PC-9 (cell line): ENCODE measurements at regions not wholly inside any gene's neighbourhood (a gene's known extent, or its start where the extent isn't known, plus 50 kb on each side); places are given as distances from the start of the nearest gene placed in this dataset.

Experiments
- BruUV-seq: library from RNA; stranded (reverse); fragments of 400-500 nt; replicated peaks from 2 replicates; lab custom pipeline; 2021; lab: Mats Ljungman, UMichigan
- CTCF ChIA-PET: fragments of 300-600 bp; sonication (Branson Sonifier 250); formaldehyde crosslinking; loops from one replicate; lab custom pipeline; 2022; ENCODE audit warnings: antibody characterized with exemption; lab: Charles Lee
- POLR2A ChIA-PET: fragments of 300-600 bp; sonication (Branson Sonifier 250); formaldehyde crosslinking; loops from one replicate; lab custom pipeline; 2022; ENCODE audit warnings: antibody characterized with exemption; ENCODE audit not compliant: unreplicated experiment; lab: Charles Lee
- DNase-seq, 2 experiments: peaks; one replicate each; pipeline versions ENCODE4 v3.0.0 to v3.0.0-alpha.2; 2015 to 2022; ENCODE audit warnings: mixed read lengths in 1 of 2
- H2AFZ ChIP-seq: fragments of 200-600 bp; sonication (generic); 2 replicates; pipeline ENCODE4 v1.8.1; 2017; ENCODE audit warnings: antibody characterized with exemption
- H3F3A ChIP-seq: fragments of 200-600 bp; sonication (generic); 2 replicates; pipeline ENCODE4 v1.8.1; 2017; ENCODE audit warnings: antibody characterized with exemption, mild to moderate bottlenecking, low read depth; ENCODE audit not compliant: insufficient read depth
- H3K27ac ChIP-seq: fragments of 200-600 bp; sonication (generic); 2 replicates; pipeline ENCODE4 v1.6.1; 2016; ENCODE audit warnings: mixed run types
- H3K27me3 ChIP-seq: fragments of 200-600 bp; sonication (generic); 2 replicates; pipeline ENCODE4 v1.6.1; 2016; ENCODE audit warnings: low read depth, mixed run types; ENCODE audit not compliant: insufficient read depth
- H3K36me3 ChIP-seq: fragments of 200-600 bp; sonication (generic); 2 replicates; pipeline ENCODE4 v1.6.1; 2016; ENCODE audit warnings: low read depth, mixed run types
- H3K4me1 ChIP-seq: fragments of 200-600 bp; sonication (generic); replicated peaks from 2 replicates; pipeline ENCODE4 v1.6.1; 2016; ENCODE audit warnings: mixed run types; ENCODE audit not compliant: insufficient read depth
- H3K4me2 ChIP-seq: fragments of 200-600 bp; sonication (generic); 2 replicates; pipeline ENCODE4 v1.6.1; 2017; ENCODE audit warnings: mixed run types
- H3K4me3 ChIP-seq: fragments of 200-600 bp; sonication (generic); 2 replicates; pipeline ENCODE4 v1.6.1; 2016; ENCODE audit warnings: mixed run types
- H3K79me2 ChIP-seq: fragments of 200-600 bp; sonication (generic); 2 replicates; pipeline ENCODE4 v1.6.1; 2017; ENCODE audit warnings: low read depth, mixed run types
- H3K9me2 ChIP-seq: fragments of 200-600 bp; sonication (generic); 2 replicates; pipeline ENCODE4 v1.8.1; 2017; ENCODE audit warnings: mild to moderate bottlenecking; ENCODE audit not compliant: insufficient read depth
- H3K9me3 ChIP-seq: fragments of 200-600 bp; sonication (generic); 2 replicates; pipeline ENCODE4 v1.8.1; 2016; ENCODE audit warnings: low read depth; ENCODE audit not compliant: insufficient read depth
- H4K20me1 ChIP-seq: fragments of 200-600 bp; sonication (generic); 2 replicates; pipeline ENCODE4 v1.8.1; 2017; ENCODE audit not compliant: insufficient read depth
- CTCF ChIP-seq: fragments of 200-600 bp; sonication (generic); conservative IDR thresholded peaks from 2 replicates; pipeline ENCODE4 v1.6.1; 2017; ENCODE audit warnings: mixed run types, antibody characterized with exemption, mild to moderate bottlenecking, moderate library complexity
- EZH2 ChIP-seq: fragments of 200-600 bp; sonication (generic); IDR thresholded peaks from 2 replicates; pipeline ENCODE4 v1.8.0; 2017; ENCODE audit warnings: antibody characterized with exemption, low read depth
- intact Hi-C: fragments of 100-400 bp; cut with micrococcal nuclease; formaldehyde crosslinking; loops from one replicate; pipeline ENCODE4 v1.10.0; 2022; ENCODE audit not compliant: unreplicated experiment

GRCh38 chr1:3999941-4000735 is 100.1 kb upstream of the C1orf174 start:
- Histone ChIP-seq H3K27me3 (peaks cover 90% of the 10 kb centered on the region), H3K4me2 (no peak overlapping the region), H3K36me3 (no peaks in the 10 kb centered on the region), H3K4me3 (no peak overlapping the region), H3K79me2 (no peaks in the 10 kb centered on the region), H3F3A (no peaks in the 10 kb centered on the region), H3K27ac (no peak overlapping the region), H3K4me1 (no peaks in the 10 kb centered on the region), H2AFZ (no peak overlapping the region), H3K9me3 (no peaks in the 10 kb centered on the region), H4K20me1 (no peaks in the 10 kb centered on the region), H3K9me2 (no peaks in the 10 kb centered on the region)
- BruUV-seq, result no TSS peak
- ChIA-PET CTCF (no interaction called here), POLR2A (no interaction called here)
- no peak for DNase-seq
- intact Hi-C loops, result no loop called here
- TF ChIP-seq CTCF (no peak), EZH2 (no peak)

- BruUV-seq, result no TSS peak
These were observed 100.8 kb upstream of the C1orf174 start for GRCh38 chr1:4000811-4001251.

GRCh38 chr1:4001461-4001860 is 101.4 kb upstream of the C1orf174 start:
- peaks cover 90% of the 10 kb centered on the region for H3K27me3 ChIP-seq
- H3K4me1 ChIP-seq, result no peaks in the 10 kb centered on the region
- BruUV-seq, result no TSS peak
- ChIA-PET CTCF (no interaction called here), POLR2A (no interaction called here)
- no peak for DNase-seq
- intact Hi-C loops, result no loop called here
- no peak overlapping the region for H2AFZ ChIP-seq
- H3K9me3 ChIP-seq, result no peaks in the 10 kb centered on the region
- H3K9me2 ChIP-seq, result no peaks in the 10 kb centered on the region
- H3K4me2 ChIP-seq, result no peak overlapping the region
- H3F3A ChIP-seq, result no peaks in the 10 kb centered on the region
- H3K4me3 ChIP-seq, result no peak overlapping the region
- no peaks in the 10 kb centered on the region for H3K36me3 ChIP-seq
- H3K79me2 ChIP-seq, result no peaks in the 10 kb centered on the region
- no peak for TF ChIP-seq CTCF
- no peak for TF ChIP-seq EZH2
- no peaks in the 10 kb centered on the region for H4K20me1 ChIP-seq
- H3K27ac ChIP-seq, result no peak overlapping the region

More at GRCh38 chr1:4000811-4001251, 100.8 kb upstream of the C1orf174 start:
- H3K4me2 ChIP-seq, result no peak overlapping the region
- DNase-seq, result no peak
- H3K9me2 ChIP-seq, result no peaks in the 10 kb centered on the region
- H3K79me2 ChIP-seq, result no peaks in the 10 kb centered on the region
- no peak overlapping the region for H3K4me3 ChIP-seq
- CTCF ChIA-PET, result no interaction called here
- no peaks in the 10 kb centered on the region for H3F3A ChIP-seq
- H3K4me1 ChIP-seq, result no peaks in the 10 kb centered on the region
- no peak overlapping the region for H2AFZ ChIP-seq
- no peak for TF ChIP-seq EZH2
- no peak for TF ChIP-seq CTCF
- H3K9me3 ChIP-seq, result no peaks in the 10 kb centered on the region
- POLR2A ChIA-PET, result no interaction called here
- H3K27me3 ChIP-seq, result peaks cover 90% of the 10 kb centered on the region
- no peaks in the 10 kb centered on the region for H4K20me1 ChIP-seq
- no peak overlapping the region for H3K27ac ChIP-seq
- intact Hi-C loops, result no loop called here
- no peaks in the 10 kb centered on the region for H3K36me3 ChIP-seq
